ENCODE measurements at regions not wholly inside any gene's neighbourhood (a gene's known extent, or its start where the extent isn't known, plus 50 kb on each side); places are given as distances from the start of the nearest gene placed in this dataset.

- TF ChIP-seq CTCF (IDR thresholded peaks at IDR 0.05) = no peak
- no peak for TF ChIP-seq EZH2 (IDR thresholded peaks at IDR 0.05; ENCODE audit: borderline replicate concordance, insufficient read depth, low read depth, low read length, poor library complexity, severe bottlenecking)
Measured at GRCh38 chr2:156005999-156006712, 326.4 kb downstream of the NR4A2 start.

Data from B cell (primary cell).